Sigmoid colon (tissue), 4 donors: ENCODE measurements at regions not wholly inside any gene's neighbourhood (a gene's known extent, or its start where the extent isn't known, plus 50 kb on each side); places are given as distances from the start of the nearest gene placed in this dataset.

Experiments
- POLR2A ChIP-seq, 2 donors: fragments of 450-650 bp; IDR thresholded peaks; one replicate each; pipeline ENCODE4 v1.6.1; 2016; ENCODE audit warnings: antibody characterized with exemption in 2 of 2, mild to moderate bottlenecking in 2 of 2, moderate library complexity in 2 of 2
- POLR2AphosphoS5 ChIP-seq, 4 donors: sonication (generic); formaldehyde crosslinking; IDR thresholded peaks; one replicate each; pipeline ENCODE4 v1.6.1; 2017; ENCODE audit warnings: antibody characterized with exemption in 4 of 4
- TF ChIP-seq, protein P1 (sequence below), 4 experiments: fragments of 450-650 bp in 3 of 4; fragments of 200-600 bp in 1 of 4; IDR thresholded peaks; one replicate each; pipeline ENCODE4 v1.5.1; 2016 to 2019; ENCODE audit warnings: antibody characterized with exemption in 4 of 4, mild to moderate bottlenecking in 3 of 4, moderate library complexity in 2 of 4

DNA sequence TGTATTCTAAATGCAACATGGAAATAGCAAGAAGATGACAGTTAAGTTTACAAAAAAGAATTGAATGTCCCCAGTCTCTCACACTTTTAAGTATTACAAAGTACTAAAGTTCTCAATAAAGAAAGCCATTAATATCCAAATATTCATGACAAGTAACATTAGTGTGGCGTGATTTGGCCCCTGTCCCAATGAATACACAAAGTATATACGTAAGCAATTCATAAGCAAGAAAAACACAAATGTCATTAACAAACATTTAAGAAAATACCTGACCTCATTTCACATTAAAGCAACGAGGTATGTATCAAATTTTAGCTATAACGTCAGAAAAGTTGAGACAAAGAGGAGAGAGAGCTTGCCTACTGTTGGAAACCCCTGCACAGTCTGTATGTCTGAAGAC is 241.9 kb upstream of the IRS2 start:
- TF ChIP-seq POLR2AphosphoS5 (IDR thresholded peaks at IDR 0.05) (no peak), POLR2A (IDR thresholded peaks at IDR 0.05) (no peak)
- TF ChIP-seq, protein P1, sequence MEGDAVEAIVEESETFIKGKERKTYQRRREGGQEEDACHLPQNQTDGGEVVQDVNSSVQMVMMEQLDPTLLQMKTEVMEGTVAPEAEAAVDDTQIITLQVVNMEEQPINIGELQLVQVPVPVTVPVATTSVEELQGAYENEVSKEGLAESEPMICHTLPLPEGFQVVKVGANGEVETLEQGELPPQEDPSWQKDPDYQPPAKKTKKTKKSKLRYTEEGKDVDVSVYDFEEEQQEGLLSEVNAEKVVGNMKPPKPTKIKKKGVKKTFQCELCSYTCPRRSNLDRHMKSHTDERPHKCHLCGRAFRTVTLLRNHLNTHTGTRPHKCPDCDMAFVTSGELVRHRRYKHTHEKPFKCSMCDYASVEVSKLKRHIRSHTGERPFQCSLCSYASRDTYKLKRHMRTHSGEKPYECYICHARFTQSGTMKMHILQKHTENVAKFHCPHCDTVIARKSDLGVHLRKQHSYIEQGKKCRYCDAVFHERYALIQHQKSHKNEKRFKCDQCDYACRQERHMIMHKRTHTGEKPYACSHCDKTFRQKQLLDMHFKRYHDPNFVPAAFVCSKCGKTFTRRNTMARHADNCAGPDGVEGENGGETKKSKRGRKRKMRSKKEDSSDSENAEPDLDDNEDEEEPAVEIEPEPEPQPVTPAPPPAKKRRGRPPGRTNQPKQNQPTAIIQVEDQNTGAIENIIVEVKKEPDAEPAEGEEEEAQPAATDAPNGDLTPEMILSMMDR (IDR thresholded peaks at IDR 0.05), result no peak
